K562 (cell line): ENCODE measurements at regions not wholly inside any gene's neighbourhood (a gene's known extent, or its start where the extent isn't known, plus 50 kb on each side); places are given as distances from the start of the nearest gene placed in this dataset.

ENCODE experiments used
- ATAC-seq: fragments of 200-7000 bp; cut with Tn5 transposase; 3 replicates; pipeline ENCODE4 v1.9.1; 2020; ENCODE audit warnings: moderate library complexity
- BruUV-seq: library from RNA; stranded (reverse); fragments of 400-500 nt; replicated peaks from 2 replicates; lab custom pipeline; 2021; lab: Mats Ljungman, UMichigan
- CTCF ChIA-PET: fragments of 300-600 bp; formaldehyde crosslinking; extraction: SDS; loops from one replicate; lab custom pipeline; 2021; ENCODE audit warnings: low intra/inter-chr PET ratio; lab: Yijun Ruan, JAX
- POLR2A ChIA-PET: fragments of 300-600, 350-650 bp; sonication (Branson Sonifier 250); formaldehyde crosslinking; extraction: SDS; loops from one replicate; lab custom pipeline; 2021; ENCODE audit warnings: antibody characterized with exemption, inconsistent platforms; lab: Yijun Ruan, JAX
- DNase-seq, 4 experiments: peaks; one replicate each; pipeline versions ENCODE4 v3.0.0 to v3.0.0-alpha.2; 2011 to 2018; ENCODE audit warnings: low spot score in 3 of 4, mixed read lengths in 3 of 4; ENCODE audit errors: extremely low read depth in 1 of 4
- FAIRE-seq: peaks from 2 replicates; lab custom pipeline; 2011; peaks lifted over from hg19 to GRCh38; lab: Jason Lieb, UNC
- H2AFZ ChIP-seq: 2 replicates; pipeline ENCODE4 v1.6.0; 2011; ENCODE audit warnings: low read depth, low read length, control low read depth, inconsistent platforms
- H3K27ac ChIP-seq: fragments of 200-600 bp; 3 replicates; pipeline ENCODE4 v1.8.0; 2011; ENCODE audit warnings: low read depth, mild to moderate bottlenecking, control low read depth, inconsistent platforms, low read length, moderate library complexity, mixed read lengths; ENCODE audit errors: extremely low read depth
- H3K27me3 ChIP-seq, 2 experiments: fragments of 300-600 bp in 1 of 2; 2 replicates in 1 of 2; 3 replicates in 1 of 2; pipeline versions ENCODE4 v1.6.0 to v1.8.0; 2011; ENCODE audit warnings: inconsistent platforms in 2 of 2, low read length in 2 of 2, mild to moderate bottlenecking in 1 of 2, mixed read lengths in 1 of 2, moderate library complexity in 1 of 2; ENCODE audit not compliant: control insufficient read depth in 2 of 2, insufficient read depth in 2 of 2
- H3K36me3 ChIP-seq: fragments of 300-600 bp; 3 replicates; pipeline ENCODE4 v1.8.0; 2011; ENCODE audit warnings: mild to moderate bottlenecking, low read length, inconsistent platforms; ENCODE audit not compliant: control insufficient read depth, insufficient read depth
- H3K4me1 ChIP-seq, 2 experiments: fragments of 200-600 bp in 1 of 2; replicated peaks in 1 of 2; 2 replicates in 1 of 2; 3 replicates in 1 of 2; pipeline versions ENCODE4 v1.5.1 to v1.8.0; 2011; ENCODE audit warnings: inconsistent platforms in 2 of 2, low read length in 2 of 2, mild to moderate bottlenecking in 1 of 2, mixed read lengths in 1 of 2, moderate library complexity in 1 of 2; ENCODE audit not compliant: control insufficient read depth in 2 of 2, insufficient read depth in 2 of 2
- H3K4me2 ChIP-seq: 2 replicates; pipeline ENCODE4 v1.6.1; 2011; ENCODE audit warnings: low read length, control low read depth, inconsistent platforms, mixed read lengths; ENCODE audit not compliant: insufficient read depth
- H3K4me3 ChIP-seq: fragments of 200-600 bp; sonication (generic), shearing (Covaris generic); 2 replicates; pipeline ENCODE4 v1.5.1; 2016; ENCODE audit warnings: control low read depth, inconsistent platforms
- H3K79me2 ChIP-seq: fragments of 200-600 bp; 3 replicates; pipeline ENCODE4 v1.8.0; 2011; ENCODE audit warnings: low read length, inconsistent platforms; ENCODE audit not compliant: control insufficient read depth, insufficient read depth
- H3K9ac ChIP-seq, 2 experiments: 2 replicates each; pipeline versions ENCODE4 v1.6.0 to v1.6.1; 2011; ENCODE audit warnings: low read depth in 2 of 2, low read length in 2 of 2, control low read depth in 1 of 2, inconsistent platforms in 1 of 2, mild to moderate bottlenecking in 1 of 2, mixed read lengths in 1 of 2; ENCODE audit not compliant: insufficient read depth in 1 of 2
- H3K9me1 ChIP-seq: one replicate; pipeline ENCODE4 v1.6.0; 2011; ENCODE audit warnings: inconsistent platforms, mild to moderate bottlenecking, low read length, moderate library complexity; ENCODE audit not compliant: control insufficient read depth, insufficient read depth
- H3K9me3 ChIP-seq: replicated peaks from 2 replicates; pipeline ENCODE4 v1.5.1; 2011; ENCODE audit warnings: low read depth, low read length, inconsistent platforms; ENCODE audit not compliant: control insufficient read depth, insufficient read depth
- H4K20me1 ChIP-seq: replicated peaks from 2 replicates; pipeline ENCODE4 v1.6.1; 2011; ENCODE audit warnings: low read length, inconsistent platforms, mixed read lengths; ENCODE audit not compliant: control insufficient read depth, insufficient read depth
- CREB3 ChIP-seq: fragments of 450-650 bp; conservative IDR thresholded peaks from 2 replicates; pipeline ENCODE4 v1.6.1; 2016; ENCODE audit warnings: missing genetic modification characterization, low read depth, mild to moderate bottlenecking, missing compliant biosample characterization, moderate library complexity
- MYC ChIP-seq, 2 experiments: fragments of 250-450 bp in 1 of 2; sonication (Bioruptor Pico) in 1 of 2; IDR thresholded peaks; 2 replicates each; pipeline versions ENCODE4 v1.5.1 to v1.6.1; 2012 to 2021; ENCODE audit warnings: low read depth in 2 of 2, borderline replicate concordance in 1 of 2, improper control_type of control experiment in 1 of 2, low read length in 1 of 2, mild to moderate bottlenecking in 1 of 2, moderate library complexity in 1 of 2
- NELFE ChIP-seq: IDR thresholded peaks from 2 replicates; pipeline ENCODE4 v1.6.1; 2011; ENCODE audit warnings: mild to moderate bottlenecking; ENCODE audit not compliant: insufficient read depth, insufficient read length
- PHB2 ChIP-seq: fragments of 450-650 bp; IDR thresholded peaks from 2 replicates; pipeline ENCODE4 v1.6.1; 2017; ENCODE audit warnings: low read depth
- POLR2A ChIP-seq: fragments of 450-650 bp; conservative IDR thresholded peaks from 2 replicates; pipeline ENCODE4 v1.6.1; 2016
- PRDM10 ChIP-seq: fragments of 450-650 bp; IDR thresholded peaks from 2 replicates; pipeline ENCODE4 v1.6.1; 2018; ENCODE audit not compliant: partially characterized antibody
- RFX1 ChIP-seq: fragments of 450-650 bp; IDR thresholded peaks from 2 replicates; pipeline ENCODE4 v1.6.1; 2016; ENCODE audit warnings: mild to moderate bottlenecking, moderate library complexity
- RHOXF2B ChIP-seq: fragments of 250-450 bp; sonication (Bioruptor Pico); conservative IDR thresholded peaks from 2 replicates; pipeline ENCODE4 v1.5.1; 2021
- XRCC5 ChIP-seq: fragments of 200-400 bp; formaldehyde crosslinking; IDR thresholded peaks from 2 replicates; pipeline ENCODE4 v1.6.1; 2017; ENCODE audit warnings: low read depth, mild to moderate bottlenecking, low read length
- ZNF174 ChIP-seq: fragments of 250-450 bp; sonication (Bioruptor Pico); IDR thresholded peaks from 2 replicates; pipeline ENCODE4 v1.4.0; 2020; ENCODE audit warnings: mild to moderate bottlenecking
- ZNF24 ChIP-seq: fragments of 450-650 bp; IDR thresholded peaks from 2 replicates; pipeline ENCODE4 v1.6.1; 2016
- whole genome bisulfite sequencing: fragments of 100-300 bp; shearing (Covaris generic); methylation state at CpG from one replicate; pipeline ENCODE4 v1.1.6; 2016; ENCODE audit warnings: low coverage, mixed read lengths; ENCODE audit not compliant: insufficient coverage; ENCODE audit errors: missing lambda C conversion rate; 5-methylcytosine and 5-hydroxymethylcytosine counted together
- in situ Hi-C: fragments of 300-500 bp; cut with MboI; formaldehyde crosslinking; loops from 4 replicates; pipeline ENCODE4 v1.15.0; 2018; ENCODE audit warnings: inconsistent platforms, mixed read lengths
- intact Hi-C: fragments of 100-400 bp; cut with micrococcal nuclease; formaldehyde crosslinking; loops from 2 replicates; pipeline ENCODE4 v1.14.2; 2022

- TF ChIP-seq MYC (IDR thresholded peaks at IDR 0.05; ENCODE audit: low read depth, low read length) (no peak), MYC (CRISPR knock-in tag; IDR thresholded peaks at IDR 0.05; ENCODE audit: borderline replicate concordance, low read depth) (no peak), XRCC5 (no peak)
Measured at GRCh38 chrX:77009691-77010090, 437.5 kb upstream of the FGF16 start (continued).

- no peaks in the 10 kb centered on the region for H4K20me1 ChIP-seq
- no peak for FAIRE-seq
- no peaks in the 10 kb centered on the region for H3K79me2 ChIP-seq
- DNase-seq = peak in 2 of 4 experiments; percentile 1 to 7
- H3K4me2 ChIP-seq = no peak overlapping the region
- H3K9me3 ChIP-seq = no peaks in the 10 kb centered on the region
- WGBS = 0% methylated on average over 8 of the region's 9 CpGs
- no peaks in the 10 kb centered on the region for H3K36me3 ChIP-seq
- no peak for ATAC-seq
- BruUV-seq = no TSS peak
- no peaks in the 10 kb centered on the region for H3K4me1 ChIP-seq
- no peaks in the 10 kb centered on the region for H3K27me3 ChIP-seq
- ChIA-PET CTCF (no interaction called here), POLR2A (no interaction called here)
- H3K9me1 ChIP-seq = no peaks in the 10 kb centered on the region
- no peak overlapping the region for H3K27ac ChIP-seq
- TF ChIP-seq ZNF24 = no peak
- peak; percentile 82 for TF ChIP-seq RFX1
- no peak for TF ChIP-seq CREB3
- peak; percentile 90 for TF ChIP-seq PRDM10
- no peak for TF ChIP-seq POLR2A
- no peak for TF ChIP-seq NELFE
- TF ChIP-seq ZNF174 (CRISPR knock-in tag) = no peak
- no peak for TF ChIP-seq RHOXF2B
- no peak for TF ChIP-seq PHB2
- H2AFZ ChIP-seq = no peak overlapping the region
- in situ Hi-C loops = no loop called here
- H3K9ac ChIP-seq = no peak overlapping the region
- H3K4me3 ChIP-seq = no peak overlapping the region
- intact Hi-C loops = no loop called here
Measured at GRCh38 chrX:77014377-77015372, 432.5 kb upstream of the FGF16 start.
